LHCN-M2 (cell line): ENCODE measurements at regions not wholly inside any gene's neighbourhood (a gene's known extent, or its start where the extent isn't known, plus 50 kb on each side); places are given as distances from the start of the nearest gene placed in this dataset.
A peak's percentile ranks its signal among the peaks of the same experiment; 100 is the strongest.

Experiments
- DNase-seq: peaks from one replicate; pipeline ENCODE4 v3.0.0-alpha.2; 2012; ENCODE audit warnings: low read depth

GRCh38 chr6:154885214-154885613 is 109.9 kb upstream of the TIAM2 start:
- DNase-seq, result no peak

- no peak for DNase-seq
Observed at GRCh38 chr6:154886016-154886415, 109.1 kb upstream of the TIAM2 start.

GRCh38 chr6:154886471-154886870 is 108.6 kb upstream of the TIAM2 start:
- no peak for DNase-seq

- DNase-seq, result no peak
Observed at GRCh38 chr6:154887051-154887450, 108.1 kb upstream of the TIAM2 start.

- DNase-seq, result no peak
Observed at GRCh38 chr6:154888421-154889295, 106.5 kb upstream of the TIAM2 start.

GRCh38 chr6:154890874-154891273 is 104.2 kb upstream of the TIAM2 start:
- no peak for DNase-seq

- DNase-seq, result no peak
Observed at GRCh38 chr6:154891901-154892300, 103.2 kb upstream of the TIAM2 start.

GRCh38 chr6:154893917-154894316 is 101.2 kb upstream of the TIAM2 start:
- DNase-seq, result peak; percentile 22

GRCh38 chr6:154894902-154895301 is 100.2 kb upstream of the TIAM2 start:
- no peak for DNase-seq

- no peak for DNase-seq
Observed at GRCh38 chr6:154895841-154896240, 99.3 kb upstream of the TIAM2 start.

- DNase-seq, result no peak
Observed at GRCh38 chr6:154898821-154899220, 96.3 kb upstream of the TIAM2 start.

- no peak for DNase-seq
Observed at GRCh38 chr6:154899824-154900463, 95.2 kb upstream of the TIAM2 start.

GRCh38 chr6:154901876-154902552 is 93.1 kb upstream of the TIAM2 start:
- DNase-seq, result no peak

GRCh38 chr6:154907291-154907690 is 87.8 kb upstream of the TIAM2 start:
- DNase-seq, result peak; percentile 30

GRCh38 chr6:154908723-154909122 is 86.4 kb upstream of the TIAM2 start:
- no peak for DNase-seq

- no peak for DNase-seq
Observed at GRCh38 chr6:154909311-154909710, 85.8 kb upstream of the TIAM2 start.

GRCh38 chr6:154909821-154910220 is 85.3 kb upstream of the TIAM2 start:
- no peak for DNase-seq

- DNase-seq, result no peak
Observed at GRCh38 chr6:154914288-154914687, 80.8 kb upstream of the TIAM2 start.

- DNase-seq, result peak; percentile 39
Observed at GRCh38 chr6:154916857-154917256, 78.3 kb upstream of the TIAM2 start.

- no peak for DNase-seq
Observed at GRCh38 chr6:154917941-154918340, 77.2 kb upstream of the TIAM2 start.

- no peak for DNase-seq
Observed at GRCh38 chr6:154919806-154920205, 75.3 kb upstream of the TIAM2 start.

GRCh38 chr6:154920495-154921200 is 74.5 kb upstream of the TIAM2 start:
- no peak for DNase-seq
